ENCODE measurements at regions not wholly inside any gene's neighbourhood (a gene's known extent, or its start where the extent isn't known, plus 50 kb on each side); places are given as distances from the start of the nearest gene placed in this dataset.

GRCh38 chr6:66740346-66740745 is 1033.3 kb upstream of the EYS start:
- Histone ChIP-seq H3K9me1 (ENCODE audit: control insufficient read depth, insufficient read depth, low read length) (no peaks in the 10 kb centered on the region), H3K4me1 (replicated peaks in 1 of 2; ENCODE audit: control insufficient read depth in 2 of 2, insufficient read depth in 2 of 2, low read length in 2 of 2) (no peaks in the 10 kb centered on the region), H3K27ac (ENCODE audit: extremely low read depth, low read depth, low read length) (no peak overlapping the region), H3K36me3 (ENCODE audit: control insufficient read depth, insufficient read depth, low read length) (no peaks in the 10 kb centered on the region), H3K4me3 (no peak overlapping the region), H3K4me2 (ENCODE audit: insufficient read depth, low read length) (no peak overlapping the region), H3K9ac (ENCODE audit: insufficient read depth in 1 of 2, low read depth in 2 of 2, low read length in 2 of 2) (no peak overlapping the region), H3K27me3 (ENCODE audit: control insufficient read depth in 2 of 2, insufficient read depth in 2 of 2, low read length in 2 of 2) (no peaks in the 10 kb centered on the region), H4K20me1 (replicated peaks; ENCODE audit: control insufficient read depth, insufficient read depth, low read length) (no peaks in the 10 kb centered on the region), H3K79me2 (ENCODE audit: control insufficient read depth, insufficient read depth, low read length) (no peaks in the 10 kb centered on the region), H2AFZ (ENCODE audit: low read depth, low read length) (no peak overlapping the region), H3K9me3 (replicated peaks; ENCODE audit: control insufficient read depth, insufficient read depth, low read depth, low read length) (no peaks in the 10 kb centered on the region)
- DNase-seq (ENCODE audit: extremely low read depth in 1 of 4, low spot score in 3 of 4): no peak
- in situ Hi-C loops (cut with MboI) (no loop called here), intact Hi-C loops (cut with micrococcal nuclease) (no loop called here)
- no TSS peak for BruUV-seq (replicated peaks)
- no peak for ATAC-seq
- ChIA-PET CTCF (ENCODE audit: low intra/inter-chr PET ratio) (no interaction called here), POLR2A (no interaction called here)
- no peak for FAIRE-seq
- 0% methylated on average over 1 of the region's 1 CpG for WGBS (ENCODE audit: insufficient coverage, low coverage, missing lambda C conversion rate)
- TF ChIP-seq SRSF7 (optimal IDR thresholded peaks at IDR 0.05; ENCODE audit: low read depth, low read length) (no peak), HEY1 (CRISPR knock-in tag; IDR thresholded peaks at IDR 0.05; ENCODE audit: borderline replicate concordance) (no peak), MYBL2 (IDR thresholded peaks at IDR 0.05; ENCODE audit: low read depth) (no peak), MYBL2 (CRISPR knock-in tag; IDR thresholded peaks at IDR 0.05; ENCODE audit: borderline replicate concordance) (no peak), FOXO4 (CRISPR knock-in tag; IDR thresholded peaks at IDR 0.05) (no peak), CBFA2T3 (IDR thresholded peaks at IDR 0.05) (no peak), NR2F6 (CRISPR knock-in tag; IDR thresholded peaks at IDR 0.05) (no peak), MBD1 (CRISPR knock-in tag; IDR thresholded peaks at IDR 0.05) (no peak), CHAMP1 (IDR thresholded peaks at IDR 0.05) (no peak), ELF2 (CRISPR knock-in tag; IDR thresholded peaks at IDR 0.05) (no peak), BRD4 (IDR thresholded peaks at IDR 0.05) (no peak), ZNF830 (CRISPR knock-in tag; IDR thresholded peaks at IDR 0.05) (no peak), ZNF589 (CRISPR knock-in tag; IDR thresholded peaks at IDR 0.05; ENCODE audit: low read depth) (no peak), ZNF197 (CRISPR knock-in tag; IDR thresholded peaks at IDR 0.05; ENCODE audit: low read depth) (no peak), STAT6 (CRISPR knock-in tag; IDR thresholded peaks at IDR 0.05) (no peak)

All from K562 (cell line).